Stomach (tissue), 4 donors: ENCODE measurements at regions not wholly inside any gene's neighbourhood (a gene's known extent, or its start where the extent isn't known, plus 50 kb on each side); places are given as distances from the start of the nearest gene placed in this dataset.

ENCODE experiments used
- EP300 ChIP-seq: sonication (generic); formaldehyde crosslinking; IDR thresholded peaks from one replicate; pipeline ENCODE4 v1.6.1; 2017; ENCODE audit warnings: antibody characterized with exemption
- POLR2A ChIP-seq, 4 donors: fragments of 450-650 bp; IDR thresholded peaks; one replicate each; pipeline ENCODE4 v1.6.1; 2016; ENCODE audit warnings: antibody characterized with exemption in 4 of 4, control low read depth in 2 of 4, mild to moderate bottlenecking in 1 of 4, moderate library complexity in 1 of 4
- TF ChIP-seq, protein P1 (sequence below), 7 experiments: fragments of 450-650 bp in 4 of 7; fragments of 200-600 bp in 3 of 7; sonication (generic) in 3 of 7; IDR thresholded peaks; one replicate each; pipeline ENCODE4 v1.5.1; 2016 to 2019; ENCODE audit warnings: antibody characterized with exemption in 7 of 7, control low read depth in 2 of 7, mild to moderate bottlenecking in 1 of 7

DNA sequence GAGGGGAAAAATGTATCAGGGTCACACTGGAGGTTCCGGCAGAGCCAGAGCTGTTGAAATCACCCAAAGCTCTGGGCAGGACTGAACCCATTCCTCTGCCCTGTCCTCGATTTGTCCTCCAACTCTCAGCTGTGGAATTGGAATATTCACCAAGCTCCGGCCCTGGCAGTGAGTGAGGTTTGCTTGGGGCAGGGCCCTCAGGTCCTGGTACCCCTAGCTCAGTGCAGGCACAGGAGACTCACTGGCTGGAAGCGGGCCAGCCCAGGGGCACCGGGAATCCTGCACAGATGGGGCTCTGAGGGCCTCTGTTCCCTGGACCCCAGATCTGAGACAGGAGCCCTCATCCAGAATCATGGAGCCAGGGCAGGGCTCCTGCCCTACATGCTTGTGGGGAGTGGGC, 1322.3 kb downstream of the UQCRFS1 start:
- TF ChIP-seq, protein P1, sequence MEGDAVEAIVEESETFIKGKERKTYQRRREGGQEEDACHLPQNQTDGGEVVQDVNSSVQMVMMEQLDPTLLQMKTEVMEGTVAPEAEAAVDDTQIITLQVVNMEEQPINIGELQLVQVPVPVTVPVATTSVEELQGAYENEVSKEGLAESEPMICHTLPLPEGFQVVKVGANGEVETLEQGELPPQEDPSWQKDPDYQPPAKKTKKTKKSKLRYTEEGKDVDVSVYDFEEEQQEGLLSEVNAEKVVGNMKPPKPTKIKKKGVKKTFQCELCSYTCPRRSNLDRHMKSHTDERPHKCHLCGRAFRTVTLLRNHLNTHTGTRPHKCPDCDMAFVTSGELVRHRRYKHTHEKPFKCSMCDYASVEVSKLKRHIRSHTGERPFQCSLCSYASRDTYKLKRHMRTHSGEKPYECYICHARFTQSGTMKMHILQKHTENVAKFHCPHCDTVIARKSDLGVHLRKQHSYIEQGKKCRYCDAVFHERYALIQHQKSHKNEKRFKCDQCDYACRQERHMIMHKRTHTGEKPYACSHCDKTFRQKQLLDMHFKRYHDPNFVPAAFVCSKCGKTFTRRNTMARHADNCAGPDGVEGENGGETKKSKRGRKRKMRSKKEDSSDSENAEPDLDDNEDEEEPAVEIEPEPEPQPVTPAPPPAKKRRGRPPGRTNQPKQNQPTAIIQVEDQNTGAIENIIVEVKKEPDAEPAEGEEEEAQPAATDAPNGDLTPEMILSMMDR (IDR thresholded peaks at IDR 0.05): no peak
- TF ChIP-seq EP300 (no peak), POLR2A (IDR thresholded peaks at IDR 0.05) (no peak)
